Left ventricle myocardium superior (tissue), 1 donor: ENCODE measurements at regions not wholly inside any gene's neighbourhood (a gene's known extent, or its start where the extent isn't known, plus 50 kb on each side); places are given as distances from the start of the nearest gene placed in this dataset.
"Not testable (repeated sequence)": the region's sequence is repeated elsewhere in the genome, so short reads cannot be mapped to it uniquely, and the experiment has no call there.

Experiments
- ATAC-seq: fragments of 200-7000 bp; cut with Tn5 transposase; one replicate; pipeline ENCODE4 v1.9.1; 2020; ENCODE audit warnings: mild to moderate bottlenecking, moderate library complexity
- DNase-seq: peaks from one replicate; pipeline ENCODE4 v3.0.0-alpha.2; 2020
- intact Hi-C: fragments of 100-400 bp; cut with micrococcal nuclease; formaldehyde crosslinking; loops from one replicate; pipeline ENCODE4 v1.11.0; 2022
- donor health status: DM: no; HTN: yes; CAD: no; lungs with severe emphysema.

DNA sequence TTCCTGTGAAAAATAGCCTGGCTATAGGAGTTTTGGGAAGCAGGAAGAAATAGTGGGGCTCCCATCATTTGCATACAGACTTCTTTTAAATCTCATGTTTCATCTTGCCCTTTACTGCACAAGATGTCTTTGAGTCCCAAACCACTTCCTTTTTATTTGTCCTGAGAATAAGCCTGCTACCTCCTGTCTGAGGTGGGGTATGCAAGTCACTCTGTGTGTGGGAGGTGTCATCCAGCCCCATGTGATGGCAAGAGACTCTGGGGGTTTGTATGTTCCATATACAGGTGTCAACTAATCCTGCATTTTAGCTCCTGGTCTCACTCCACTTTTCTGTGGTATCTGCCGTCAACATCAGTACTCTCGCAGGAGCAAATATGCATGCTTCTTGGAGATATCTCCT lies 102.0 kb downstream of the OTOL1 start:
- intact Hi-C loops: no loop called here
- no peak for DNase-seq
- no peak for ATAC-seq

DNA sequence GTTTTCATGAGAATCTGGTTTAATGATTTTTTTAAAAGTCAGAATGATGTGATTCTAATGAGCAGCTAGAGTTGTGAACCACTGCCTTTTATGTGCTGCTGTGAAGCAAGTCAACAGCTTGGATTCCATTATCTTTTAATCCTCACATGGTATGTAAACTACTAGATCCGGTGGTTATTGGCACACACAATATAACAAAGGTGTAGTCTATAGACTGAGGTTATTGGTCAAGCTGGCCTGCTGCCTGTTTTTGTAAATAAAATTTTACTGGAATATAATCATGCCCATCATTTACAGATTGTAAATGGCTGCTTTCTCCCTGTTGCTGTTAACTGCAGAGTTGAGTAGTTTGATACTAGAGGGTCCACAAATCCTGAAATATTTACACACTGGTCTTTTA lies 103.1 kb downstream of the OTOL1 start:
- intact Hi-C loops: no loop called here
- no peak for ATAC-seq

DNA sequence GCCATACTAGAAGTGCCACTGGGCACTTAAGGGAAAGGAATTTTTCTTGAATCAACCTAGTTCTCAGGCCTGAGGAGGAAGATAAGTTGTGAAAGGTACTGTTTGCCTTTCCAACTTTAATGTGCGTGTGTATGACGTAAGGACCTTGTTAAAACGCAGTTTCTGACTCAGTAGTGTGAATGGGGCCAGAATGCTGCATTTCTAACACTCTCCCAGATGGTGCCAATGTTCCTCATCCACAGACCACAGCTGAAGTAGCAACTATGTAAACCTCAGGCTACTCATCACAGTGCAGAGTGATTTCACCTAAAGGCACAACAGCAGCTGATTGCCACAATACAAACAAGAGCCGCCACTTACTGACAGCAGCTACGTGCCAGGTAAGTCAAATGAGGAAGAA lies 103.6 kb downstream of the OTOL1 start:
- DNase-seq (no peak), ATAC-seq (no peak)
- intact Hi-C loops: no loop called here

More for the DNA sequence above, 103.1 kb downstream of the OTOL1 start:
- DNase-seq: no peak

DNA sequence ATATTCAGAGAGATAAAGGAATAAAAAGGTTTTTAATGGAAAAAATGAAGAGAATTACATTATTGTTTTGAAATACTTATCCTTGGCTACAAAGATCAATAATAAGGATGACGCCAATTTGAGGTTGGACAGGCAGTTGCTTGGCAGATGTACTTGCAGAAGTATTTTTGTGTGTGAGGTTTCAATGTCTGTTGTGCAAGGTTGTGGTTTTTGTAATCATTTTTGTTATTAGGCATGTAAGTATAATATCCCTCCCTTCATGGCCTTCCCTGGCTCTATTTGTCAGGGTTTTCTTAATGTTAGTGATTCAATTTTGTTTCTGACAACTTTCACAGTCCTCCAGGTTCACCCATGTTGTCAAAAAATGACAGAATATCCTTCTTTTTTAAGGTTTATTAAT lies 105.9 kb downstream of the OTOL1 start:
- intact Hi-C loops: no loop called here

DNA sequence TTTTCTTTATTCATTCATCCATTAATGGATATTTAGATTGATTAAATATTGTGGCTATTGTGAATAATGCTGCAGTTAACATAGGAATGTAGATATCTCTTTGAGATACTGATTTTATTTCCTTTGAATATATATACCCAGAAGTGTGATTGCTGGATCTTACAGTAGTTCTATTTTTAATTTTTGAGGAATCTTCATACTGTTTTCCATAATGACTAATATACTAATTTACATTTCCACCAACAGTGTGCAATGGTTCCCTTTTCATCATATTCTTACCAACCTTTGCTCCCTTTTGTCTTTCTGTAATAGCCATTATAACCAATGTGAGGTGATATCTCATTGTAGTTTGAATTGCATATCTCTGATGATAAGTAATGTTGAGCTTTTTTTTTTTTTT lies 106.3 kb downstream of the OTOL1 start:
- ATAC-seq: no peak
- no peak for DNase-seq
- intact Hi-C loops: no loop called here

More for the DNA sequence above, 105.9 kb downstream of the OTOL1 start:
- ATAC-seq: no peak
- DNase-seq: no peak

DNA sequence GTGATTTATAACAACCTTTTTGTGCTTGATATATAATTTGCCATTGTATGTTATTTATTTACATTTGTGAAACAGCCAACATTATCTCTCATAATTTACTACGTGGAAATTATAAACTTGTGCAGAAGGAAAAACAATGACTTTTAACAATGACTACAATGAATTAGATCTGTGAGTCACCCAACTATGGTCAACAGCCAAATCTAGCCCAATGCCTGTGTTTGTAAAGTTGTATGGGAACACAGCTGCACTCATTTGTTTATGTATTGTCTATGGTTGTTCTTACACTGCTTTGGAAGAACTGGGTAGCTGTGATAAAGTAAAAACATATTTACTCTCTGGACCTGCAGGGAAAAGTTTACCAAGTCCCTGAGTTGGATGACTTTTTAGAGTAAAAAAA lies 110.4 kb downstream of the OTOL1 start:
- intact Hi-C loops: no loop called here
- ATAC-seq (no peak), DNase-seq (no peak)

DNA sequence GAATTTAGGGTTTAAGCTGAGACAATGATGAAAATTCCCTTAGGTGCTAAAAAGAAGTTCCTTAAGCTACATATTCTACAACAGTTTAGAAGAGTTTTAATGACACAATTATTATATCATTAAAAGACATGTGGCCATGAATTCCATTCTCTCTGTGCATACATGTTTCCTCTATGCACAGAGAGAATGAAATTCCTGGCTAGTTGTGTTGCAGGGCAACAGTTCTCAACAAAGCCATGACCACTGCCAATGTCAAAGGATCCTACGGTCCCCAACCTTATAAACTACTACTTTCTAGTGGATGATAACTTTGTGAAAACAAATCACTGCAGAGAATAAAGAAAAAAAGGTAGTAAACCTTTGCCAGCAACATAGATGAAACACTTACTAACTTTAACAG lies 122.7 kb downstream of the OTOL1 start:
- DNase-seq (no peak), ATAC-seq (no peak)
- intact Hi-C loops: no loop called here

DNA sequence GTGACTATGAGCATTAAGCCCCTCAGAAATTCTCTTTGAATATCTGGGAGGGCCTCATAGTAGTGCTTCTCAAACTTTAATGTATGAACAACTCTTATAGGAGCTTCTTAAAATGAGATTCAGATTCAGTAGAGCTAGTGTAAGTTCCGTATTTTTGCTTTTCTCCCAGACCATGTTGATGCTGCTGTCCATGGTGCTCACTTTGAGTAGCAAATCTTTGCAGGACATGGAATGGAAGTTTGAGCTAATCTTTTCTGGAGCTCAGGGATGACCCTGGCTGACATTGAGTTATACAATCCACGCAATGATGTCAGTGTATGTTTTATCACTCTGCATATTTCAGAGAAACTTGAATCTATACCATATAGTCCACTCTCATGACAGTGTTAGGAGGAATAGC lies 134.2 kb downstream of the OTOL1 start:
- DNase-seq: no peak
- no peak for ATAC-seq
- intact Hi-C loops: no loop called here

DNA sequence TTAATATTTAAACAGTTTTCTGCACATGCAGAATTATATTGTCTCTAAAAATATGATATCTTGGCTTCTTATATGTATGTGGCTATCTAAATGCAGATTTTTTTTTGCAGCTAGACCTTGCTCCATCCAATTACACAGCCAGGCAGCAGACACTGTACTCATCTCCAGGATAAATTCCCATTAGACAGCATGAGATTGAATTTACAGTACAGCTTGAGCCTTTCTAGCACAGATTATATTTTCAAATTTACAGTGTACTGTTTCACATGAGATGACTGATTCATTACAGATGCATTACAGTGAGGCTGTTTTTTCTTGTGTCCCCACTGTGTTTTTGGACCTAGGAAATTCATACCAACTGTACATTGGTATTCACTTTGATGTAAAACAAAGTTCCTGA lies 134.9 kb downstream of the OTOL1 start:
- no peak for DNase-seq
- ATAC-seq: no peak
- intact Hi-C loops: no loop called here

DNA sequence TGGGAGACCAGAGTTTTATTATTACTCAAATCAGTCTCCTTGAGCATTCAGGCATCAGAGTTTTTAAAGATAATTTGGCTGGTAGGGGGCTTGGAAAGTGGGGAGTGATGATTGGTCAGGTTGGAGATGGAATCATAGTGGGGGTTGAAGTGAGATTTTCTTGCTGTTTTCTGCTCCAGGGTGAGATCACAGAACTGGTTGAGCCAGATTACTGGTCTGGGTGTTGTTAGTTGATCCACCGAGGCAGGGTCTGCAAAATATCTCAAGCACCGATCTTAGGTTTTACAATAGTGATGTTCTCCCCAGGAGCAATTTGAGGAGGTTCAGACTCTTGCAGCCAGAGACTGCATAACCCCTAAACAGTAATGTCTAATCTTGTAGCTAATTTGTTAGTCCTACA lies 141.0 kb downstream of the OTOL1 start:
- intact Hi-C loops: no loop called here
- DNase-seq (no peak), ATAC-seq (no peak)

DNA sequence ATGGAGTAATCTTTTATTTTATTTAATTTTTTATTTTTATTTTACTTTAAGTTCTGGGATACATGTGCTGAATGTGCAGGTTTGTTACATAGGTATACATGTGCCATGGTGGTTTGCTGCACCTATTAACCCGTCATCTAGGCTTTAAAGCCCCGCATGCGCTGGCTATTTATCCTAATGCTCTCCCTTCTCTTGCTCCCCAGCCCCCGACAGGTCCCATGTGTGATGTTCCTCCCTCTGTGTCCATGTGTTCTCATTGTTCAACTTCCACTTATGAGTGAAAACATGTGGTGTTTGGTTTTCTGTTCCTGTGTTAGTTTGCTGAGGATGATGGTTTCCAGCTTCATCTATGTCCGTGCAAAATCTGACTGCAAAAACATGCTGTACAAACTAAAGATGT lies 142.5 kb downstream of the OTOL1 start:
- intact Hi-C loops, DNase-seq, ATAC-seq: not testable (repeated sequence)

DNA sequence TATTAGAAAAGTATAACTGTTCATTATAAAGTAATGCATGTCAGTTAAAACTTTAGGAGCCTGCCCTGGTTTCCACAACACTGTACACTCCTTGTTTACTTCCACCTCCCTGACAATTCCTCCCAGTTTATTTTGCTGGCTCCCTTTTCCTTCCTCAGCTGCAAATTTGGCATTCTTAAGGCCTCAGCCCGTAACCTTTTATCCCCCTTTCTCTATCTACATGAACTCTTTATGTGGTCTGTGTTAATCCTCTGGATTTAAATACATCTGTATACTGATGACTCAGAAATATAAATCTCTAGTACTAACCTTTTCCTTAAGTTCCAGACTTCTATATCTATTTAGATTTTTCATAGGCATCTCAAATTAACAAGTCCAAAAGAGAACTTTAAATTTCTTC lies 143.6 kb downstream of the OTOL1 start:
- no peak for ATAC-seq
- DNase-seq: no peak
- intact Hi-C loops: no loop called here

DNA sequence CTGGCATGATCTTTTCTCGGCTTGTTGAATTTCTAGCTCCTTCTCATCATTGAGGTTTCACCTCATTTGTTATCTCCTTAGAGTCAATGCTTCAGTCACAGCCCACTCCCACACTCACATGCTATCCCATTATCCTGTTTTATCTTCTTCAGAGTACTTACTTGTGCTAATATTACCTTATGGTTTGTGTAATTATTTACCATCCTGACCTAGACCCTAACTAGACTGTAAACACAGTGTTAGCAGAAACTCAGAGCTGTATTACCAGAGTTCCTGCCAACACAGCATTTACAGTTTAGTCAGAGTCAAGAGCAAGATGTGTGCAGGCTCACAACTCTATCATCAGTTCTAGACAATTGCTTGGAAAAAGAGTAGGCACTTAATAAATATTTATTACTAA lies 144.7 kb downstream of the OTOL1 start:
- intact Hi-C loops: no loop called here
- DNase-seq (no peak), ATAC-seq (no peak)

DNA sequence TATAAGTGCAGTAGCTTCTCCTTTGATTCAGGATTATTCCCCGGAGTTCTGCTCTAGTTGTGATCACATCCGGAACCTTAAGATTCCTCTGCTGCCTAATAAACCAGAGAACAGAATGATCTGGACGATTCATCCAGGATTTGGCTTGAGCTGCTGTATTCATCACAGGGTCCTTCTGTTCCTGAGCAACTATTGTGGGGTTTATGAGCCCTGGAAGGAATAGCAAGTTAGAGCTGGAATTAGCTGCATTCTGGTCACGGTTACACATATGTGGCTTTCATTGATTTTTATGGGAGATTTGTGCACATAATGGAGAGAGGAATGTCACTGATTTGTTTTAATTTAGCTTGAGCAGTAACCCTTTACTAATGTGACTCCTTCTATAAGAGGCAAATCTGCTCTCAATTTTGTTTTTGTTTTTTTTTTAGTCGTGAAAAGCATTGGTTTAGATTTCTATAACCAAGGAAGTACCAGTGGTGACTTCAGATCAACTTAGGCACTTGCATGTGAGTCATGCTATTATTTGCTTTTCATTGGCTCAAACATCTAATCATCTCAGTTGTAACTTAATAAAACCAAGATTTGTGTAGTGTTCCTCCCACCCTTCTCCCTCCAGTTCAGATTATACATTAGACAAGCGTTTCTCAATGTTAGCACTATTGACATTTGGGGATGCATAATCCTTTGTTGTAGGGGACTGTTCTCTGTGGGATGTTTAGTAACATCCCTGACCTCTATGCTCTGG lies 148.5 kb downstream of the OTOL1 start:
- ATAC-seq (no peak), DNase-seq (no peak)
- intact Hi-C loops: no loop called here

DNA sequence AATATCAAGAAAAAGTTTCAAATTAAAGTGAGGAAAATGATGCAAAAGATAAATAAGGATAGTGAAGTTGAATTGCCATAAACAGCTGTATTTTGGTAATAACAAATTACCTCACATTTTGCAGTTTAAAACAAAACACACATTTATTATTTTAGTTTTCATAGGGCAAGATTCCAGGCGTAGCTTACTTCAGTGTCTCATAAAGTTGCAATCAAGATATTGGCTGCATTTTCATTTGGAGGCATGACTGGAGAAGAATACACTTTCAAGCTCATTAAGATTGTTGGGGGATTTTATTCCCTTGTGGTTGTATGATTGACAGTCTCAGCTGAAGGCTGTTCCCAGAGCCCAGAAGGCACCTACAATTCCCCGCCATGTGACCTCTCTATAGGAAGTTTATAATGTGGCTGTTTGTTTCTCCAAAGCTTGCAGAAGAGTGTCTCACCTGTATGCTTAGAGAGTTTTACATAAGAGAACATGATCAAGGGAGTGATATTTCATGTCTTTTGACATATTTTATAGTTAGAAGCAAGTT lies 151.4 kb downstream of the OTOL1 start:
- ATAC-seq (no peak), DNase-seq (no peak)
- intact Hi-C loops: no loop called here

DNA sequence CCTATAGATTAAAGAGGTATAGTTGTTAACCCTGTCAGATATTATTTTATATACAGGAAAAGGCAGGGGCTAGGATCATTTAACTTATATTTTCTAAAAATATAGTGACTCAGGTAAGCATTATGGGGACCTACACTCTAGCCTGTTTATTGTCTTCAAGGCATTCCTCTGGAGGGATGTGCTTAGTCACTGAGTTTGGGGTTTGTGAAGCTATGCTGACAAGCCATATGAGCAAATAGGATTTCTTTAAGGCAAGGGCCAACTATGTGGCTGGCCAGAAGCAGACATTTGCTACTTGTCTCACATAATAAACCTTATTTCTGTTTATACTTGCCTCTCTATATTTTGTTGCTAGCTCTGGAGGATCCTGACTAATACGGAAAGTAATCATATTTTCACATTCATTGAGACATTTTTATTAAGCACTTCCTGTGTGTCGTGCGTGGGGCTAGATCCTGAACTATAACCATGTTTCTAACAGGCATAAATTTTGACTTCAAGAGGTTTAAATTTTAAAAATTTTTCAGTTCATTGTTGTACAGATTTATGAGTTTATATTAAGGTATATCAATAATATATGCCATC lies 153.4 kb downstream of the OTOL1 start:
- intact Hi-C loops: no loop called here
- no peak for ATAC-seq
- DNase-seq: no peak

DNA sequence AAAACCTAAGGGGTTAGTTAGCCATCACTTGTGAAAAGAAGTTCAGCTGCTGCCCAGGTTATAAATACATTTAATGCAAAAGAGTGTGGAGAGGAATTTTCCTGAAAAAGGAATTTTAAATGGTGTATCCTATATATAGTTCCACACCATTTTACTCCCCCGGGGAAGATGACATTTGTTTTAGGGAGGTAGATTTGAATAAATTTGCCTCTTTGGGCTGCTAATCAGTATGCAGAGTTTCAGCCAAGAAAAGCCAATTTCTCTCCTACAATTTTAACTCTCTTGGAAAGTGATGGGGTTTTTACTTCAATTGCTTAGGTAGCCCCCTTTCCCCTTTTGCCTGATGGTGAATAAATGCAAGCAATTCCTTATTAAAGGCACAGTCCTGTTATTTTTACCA lies 161.2 kb downstream of the OTOL1 start:
- DNase-seq (no peak), ATAC-seq (no peak)
- intact Hi-C loops: no loop called here

DNA sequence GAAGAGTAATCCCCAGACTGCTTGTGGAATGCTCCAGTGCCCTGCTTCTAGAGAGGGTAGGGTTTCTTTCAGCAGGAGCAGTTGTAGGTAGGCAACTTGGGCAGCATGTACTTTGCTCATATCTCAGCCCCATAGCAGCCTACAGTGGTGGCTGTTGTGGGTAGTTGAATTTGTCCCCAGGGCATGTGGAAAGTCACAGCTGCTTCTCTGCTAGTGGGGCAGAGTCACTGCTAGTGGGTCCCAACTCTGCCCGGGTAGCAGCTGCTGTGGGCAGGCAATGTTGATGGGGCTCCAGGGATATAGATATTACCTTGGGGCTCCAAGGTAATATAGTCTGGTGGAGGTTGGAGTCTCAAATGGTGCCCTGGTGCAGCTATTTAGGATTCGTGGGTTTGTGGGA lies 174.5 kb downstream of the OTOL1 start:
- intact Hi-C loops: no loop called here
- no peak for DNase-seq
- ATAC-seq: no peak

DNA sequence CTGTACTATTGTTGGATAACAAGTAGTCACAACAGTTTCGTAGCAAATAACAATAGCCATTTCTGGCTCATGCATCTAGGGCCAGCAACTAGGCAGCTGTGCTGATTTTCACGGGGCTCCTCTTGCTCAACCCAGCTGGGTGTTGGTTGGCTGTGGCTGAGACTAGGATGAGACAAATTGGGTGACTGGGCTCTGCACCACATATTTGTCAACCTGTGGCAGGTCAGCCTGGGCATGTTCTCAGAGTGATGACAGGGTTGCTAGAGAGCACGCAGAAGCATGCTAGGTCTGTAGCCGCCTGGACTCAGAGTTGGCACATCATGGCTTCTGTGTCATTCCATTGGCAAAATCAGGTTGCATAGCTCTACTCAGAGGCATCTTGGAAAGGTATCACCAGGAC lies 175.9 kb downstream of the OTOL1 start:
- DNase-seq (peak; percentile 27), ATAC-seq (peak; percentile 60)
- intact Hi-C loops: no loop called here

DNA sequence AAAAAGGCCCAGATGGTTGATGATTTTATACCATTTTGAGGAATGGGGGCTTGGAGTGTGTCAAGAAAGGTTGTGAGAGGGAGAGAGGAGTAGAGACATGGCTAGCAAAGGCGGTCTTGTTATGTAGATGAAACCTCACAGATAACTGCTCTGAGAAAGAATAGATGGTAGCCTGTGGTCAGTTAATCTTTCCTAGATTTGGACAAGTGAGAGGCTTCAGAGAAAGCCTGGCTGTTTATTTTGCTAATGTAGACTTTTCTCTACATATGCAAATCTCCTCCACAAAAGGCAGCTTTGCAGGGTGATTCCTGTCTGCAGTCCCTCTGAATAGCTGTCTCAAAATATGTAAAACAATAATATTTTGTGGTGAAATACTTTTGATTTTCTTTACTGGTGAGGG lies 177.3 kb downstream of the OTOL1 start:
- ATAC-seq: no peak
- intact Hi-C loops: no loop called here
- DNase-seq: no peak

DNA sequence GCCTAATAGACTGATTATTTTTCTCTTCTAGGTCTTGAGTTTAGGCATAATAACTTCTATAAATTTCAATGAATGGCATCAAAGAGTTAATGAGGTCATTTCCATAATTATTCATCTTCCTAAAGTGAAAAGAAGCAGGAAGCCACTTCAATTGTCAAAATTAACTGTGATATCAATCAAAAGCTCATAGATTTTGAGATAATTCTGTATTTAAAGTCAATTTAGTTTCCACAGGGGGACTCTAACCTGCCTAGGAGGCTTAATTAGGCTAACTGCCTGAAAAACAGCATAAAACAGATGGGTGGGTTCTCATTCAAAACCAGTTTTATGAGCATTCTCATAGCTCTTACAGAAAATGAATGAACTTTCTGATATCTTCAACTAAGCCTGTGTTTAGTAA lies 177.8 kb downstream of the OTOL1 start:
- intact Hi-C loops: no loop called here
- DNase-seq (no peak), ATAC-seq (no peak)
